ENCODE measurements at regions not wholly inside any gene's neighbourhood (a gene's known extent, or its start where the extent isn't known, plus 50 kb on each side); places are given as distances from the start of the nearest gene placed in this dataset.

DNA sequence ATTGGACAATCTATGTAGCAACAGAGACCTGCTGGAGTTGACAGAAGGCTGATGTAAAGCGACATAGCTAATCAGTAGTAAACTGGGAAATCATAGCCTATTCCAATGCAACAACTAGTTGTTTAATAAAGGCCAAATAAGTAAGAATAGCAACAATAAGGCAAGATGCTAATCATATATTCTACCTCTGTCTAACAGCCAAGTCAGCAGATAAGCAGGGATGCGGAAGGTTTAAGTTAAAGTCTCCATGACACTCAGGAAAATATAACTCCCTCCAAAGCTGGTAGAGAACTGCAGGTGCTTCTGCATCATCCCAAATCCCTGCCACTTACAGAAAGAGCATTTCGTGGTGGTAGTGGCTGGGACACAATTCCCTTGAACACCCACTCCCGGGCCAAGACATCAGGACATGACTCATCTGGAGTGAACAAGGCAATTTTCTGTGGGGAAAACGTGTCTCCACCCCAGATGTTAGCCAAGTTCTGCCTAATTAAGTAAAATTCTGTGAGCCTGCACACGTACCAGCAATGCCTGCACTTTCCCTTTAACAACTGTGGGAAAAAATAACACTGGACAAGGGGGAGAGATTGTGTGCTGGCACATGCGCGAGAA is 413.6 kb upstream of the ID2 start:
- intact Hi-C loops (cut with DNase I; ENCODE audit: low total_unique reads), result no loop called here
- H3K4me1 ChIP-seq, result no peaks in the 10 kb centered on the region
- no peak overlapping the region for H3K27ac ChIP-seq

GRCh38 chr2:8270699-8271098 is 411.2 kb upstream of the ID2 start:
- intact Hi-C loops (cut with DNase I; ENCODE audit: low total_unique reads), result no loop called here
- H3K27me3 ChIP-seq, result no peaks in the 10 kb centered on the region
- no peak for DNase-seq

More for the DNA sequence above, 413.6 kb upstream of the ID2 start:
- TF ChIP-seq POLR2A (IDR thresholded peaks at IDR 0.05) (no peak), POLR2AphosphoS5 (IDR thresholded peaks at IDR 0.05) (no peak), CTCF (IDR thresholded peaks at IDR 0.05) (no peak), EP300 (IDR thresholded peaks at IDR 0.05) (no peak)
- no peak for DNase-seq
- Histone ChIP-seq H3K27me3 (no peaks in the 10 kb centered on the region), H3K9me3 (no peaks in the 10 kb centered on the region), H3K4me3 (no peak overlapping the region), H3K36me3 (no peaks in the 10 kb centered on the region)
- 62 to 70% (median 66%) methylated on average over 8 of the region's 8 CpGs for WGBS, 5 donors

DNA sequence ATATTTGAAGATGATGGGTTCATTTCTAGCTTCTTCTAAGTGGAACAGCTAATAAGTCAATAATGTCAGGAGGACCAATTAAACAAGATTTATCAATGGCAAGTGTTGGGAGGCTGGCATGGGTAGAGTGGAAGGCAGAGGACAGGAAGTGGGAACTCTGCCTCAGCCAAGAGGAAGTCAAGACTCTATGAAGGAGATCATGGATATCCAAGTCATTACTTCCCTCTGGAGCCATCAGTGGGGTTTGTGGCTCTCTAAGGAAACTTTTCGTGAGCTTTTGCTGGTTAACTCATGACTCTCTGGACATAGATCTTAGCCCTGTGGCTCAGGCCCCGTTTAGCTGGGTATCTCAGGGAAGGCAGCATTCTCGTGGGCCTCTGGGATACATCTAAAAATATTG is 410.4 kb upstream of the ID2 start:
- 86 to 94% (median 89%) methylated on average over 3 of the region's 3 CpGs for WGBS, 5 donors
- H3K9me3 ChIP-seq, result no peaks in the 10 kb centered on the region
- H3K27me3 ChIP-seq, result no peaks in the 10 kb centered on the region
- intact Hi-C loops (cut with DNase I; ENCODE audit: low total_unique reads), result no loop called here
- DNase-seq, result no peak
- H3K27ac ChIP-seq, result no peak overlapping the region
- no peaks in the 10 kb centered on the region for H3K4me1 ChIP-seq
- no peak for TF ChIP-seq CTCF (IDR thresholded peaks at IDR 0.05)
- no peak for TF ChIP-seq POLR2AphosphoS5 (IDR thresholded peaks at IDR 0.05)
- no peak for TF ChIP-seq EP300 (IDR thresholded peaks at IDR 0.05)
- TF ChIP-seq POLR2A (IDR thresholded peaks at IDR 0.05), result no peak
- no peaks in the 10 kb centered on the region for H3K36me3 ChIP-seq
- no peak overlapping the region for H3K4me3 ChIP-seq

More at GRCh38 chr2:8270699-8271098, 411.2 kb upstream of the ID2 start:
- H3K9me3 ChIP-seq, result no peaks in the 10 kb centered on the region
- no peak overlapping the region for H3K4me3 ChIP-seq
- TF ChIP-seq EP300 (IDR thresholded peaks at IDR 0.05), result no peak
- TF ChIP-seq CTCF (IDR thresholded peaks at IDR 0.05), result no peak
- TF ChIP-seq POLR2A (IDR thresholded peaks at IDR 0.05), result no peak
- TF ChIP-seq POLR2AphosphoS5 (IDR thresholded peaks at IDR 0.05), result no peak
- no peaks in the 10 kb centered on the region for H3K36me3 ChIP-seq
- H3K27ac ChIP-seq, result no peak overlapping the region
- no peaks in the 10 kb centered on the region for H3K4me1 ChIP-seq

DNA sequence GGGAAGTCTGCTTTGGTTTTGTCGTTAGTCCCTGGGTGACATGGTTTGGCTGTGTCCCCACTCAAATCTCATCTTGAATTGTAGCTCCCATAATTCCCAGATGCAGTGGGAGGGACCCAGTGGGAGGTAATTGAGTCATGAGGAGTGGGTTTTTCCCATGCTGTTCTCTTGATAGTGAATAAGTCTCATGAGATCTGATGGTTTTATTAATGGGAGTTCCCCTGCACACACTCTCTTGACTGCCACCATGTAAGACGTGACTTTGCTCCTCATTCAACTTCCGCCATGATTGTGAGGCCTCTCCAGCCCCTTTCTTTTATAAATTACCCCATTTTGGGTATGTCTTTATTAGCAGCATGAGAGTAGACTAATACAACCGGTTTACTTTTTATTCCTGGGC is 405.8 kb upstream of the ID2 start:
- peaks cover 0 to 5% (median 2%) of the 10 kb centered on the region in 4 donors for H3K4me1 ChIP-seq
- no peak overlapping the region for H3K4me3 ChIP-seq

DNA sequence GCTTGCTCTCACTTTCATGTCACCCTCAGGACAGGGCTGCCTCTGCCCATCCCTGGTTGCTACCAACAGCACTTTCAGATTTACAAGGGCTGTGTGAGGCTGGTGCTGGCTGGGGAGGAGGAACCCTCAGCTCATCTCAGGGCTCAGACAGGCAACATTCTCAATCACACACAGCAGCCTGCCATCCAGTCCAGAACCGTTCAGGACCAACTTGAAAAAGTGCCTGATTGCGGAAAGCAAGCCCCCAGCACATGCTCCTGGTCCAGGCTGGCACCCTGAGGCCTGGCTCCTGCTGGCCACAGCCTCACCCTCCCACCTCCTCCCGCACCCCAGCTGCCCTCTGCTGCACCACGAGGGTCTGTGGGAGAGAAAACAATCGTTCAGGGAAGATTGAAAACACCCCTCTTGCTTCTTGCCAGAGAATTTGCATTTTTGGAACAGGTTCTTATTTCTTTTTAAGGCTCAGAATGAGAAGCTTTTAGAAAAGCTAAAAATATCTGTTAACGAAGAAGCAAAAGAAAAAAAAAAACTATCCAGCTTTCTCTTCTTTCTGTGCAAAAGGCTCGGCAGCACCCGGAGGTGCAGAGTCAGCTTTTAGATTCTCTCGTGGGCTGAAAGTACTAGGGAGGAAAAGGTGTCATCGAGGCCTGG is 403.8 kb upstream of the ID2 start:
- TF ChIP-seq EP300 (IDR thresholded peaks at IDR 0.05) (no peak), POLR2A (IDR thresholded peaks at IDR 0.05) (no peak), POLR2AphosphoS5 (IDR thresholded peaks at IDR 0.05) (no peak), CTCF (IDR thresholded peaks at IDR 0.05) (no peak)
- H3K27ac ChIP-seq, result no peak overlapping the region
- DNase-seq, result peak in 1 of 2 donors; percentile 47
- H3K4me1 ChIP-seq, result peaks cover 0 to 5% (median 2%) of the 10 kb centered on the region in 4 donors
- H3K27me3 ChIP-seq, result peaks cover 0 to 6% (median 0%) of the 10 kb centered on the region in 3 donors
- H3K4me3 ChIP-seq, result no peak overlapping the region
- intact Hi-C loops (cut with DNase I; ENCODE audit: low total_unique reads), result no loop called here
- H3K36me3 ChIP-seq, result no peaks in the 10 kb centered on the region
- WGBS, 5 donors, result 63 to 73% (median 65%) methylated on average over 10 of the region's 10 CpGs
- H3K9me3 ChIP-seq, result no peaks in the 10 kb centered on the region

More for the DNA sequence above, 405.8 kb upstream of the ID2 start:
- intact Hi-C loops (cut with DNase I; ENCODE audit: low total_unique reads), result no loop called here
- H3K27me3 ChIP-seq, result peaks cover 0 to 6% (median 0%) of the 10 kb centered on the region in 3 donors
- no peak for DNase-seq
- no peak for TF ChIP-seq EP300 (IDR thresholded peaks at IDR 0.05)
- TF ChIP-seq POLR2A (IDR thresholded peaks at IDR 0.05), result no peak
- no peak for TF ChIP-seq POLR2AphosphoS5 (IDR thresholded peaks at IDR 0.05)
- H3K27ac ChIP-seq, result no peak overlapping the region
- WGBS, 5 donors, result 86 to 95% (median 91%) methylated on average over 4 of the region's 4 CpGs
- H3K9me3 ChIP-seq, result no peaks in the 10 kb centered on the region
- no peaks in the 10 kb centered on the region for H3K36me3 ChIP-seq
